GF-D8 (cell line): ENCODE measurements at regions not wholly inside any gene's neighbourhood (a gene's known extent, or its start where the extent isn't known, plus 50 kb on each side); places are given as distances from the start of the nearest gene placed in this dataset.

Experiments
- DNase-seq: peaks from one replicate; lab custom pipeline; 2025; lab: John Stamatoyannopoulos, UW

GRCh38 chr12:116651089-116651488 lies 86.8 kb downstream of the SPRING1 start:
- no peak for DNase-seq

- no peak for DNase-seq
These were observed 87.2 kb downstream of the SPRING1 start for GRCh38 chr12:116650585-116651087.

- DNase-seq: no peak
These were observed 87.8 kb downstream of the SPRING1 start for GRCh38 chr12:116650062-116650461.

GRCh38 chr12:116647813-116648212 lies 88.6 kb downstream of the MAP1LC3B2 start:
- no peak for DNase-seq

GRCh38 chr12:116646901-116647300 lies 87.7 kb downstream of the MAP1LC3B2 start:
- no peak for DNase-seq

- no peak for DNase-seq
These were observed 85.6 kb downstream of the MAP1LC3B2 start for GRCh38 chr12:116644806-116645205.

- DNase-seq: no peak
These were observed 83.5 kb downstream of the MAP1LC3B2 start for GRCh38 chr12:116642683-116643082.

GRCh38 chr12:116642106-116642505 lies 82.9 kb downstream of the MAP1LC3B2 start:
- no peak for DNase-seq

- no peak for DNase-seq
These were observed 81.1 kb downstream of the MAP1LC3B2 start for GRCh38 chr12:116640281-116640680.

GRCh38 chr12:116639765-116640164 lies 80.6 kb downstream of the MAP1LC3B2 start:
- no peak for DNase-seq

- no peak for DNase-seq
These were observed 79.2 kb downstream of the MAP1LC3B2 start for GRCh38 chr12:116638376-116638775.

- DNase-seq: no peak
These were observed 78.5 kb downstream of the MAP1LC3B2 start for GRCh38 chr12:116637589-116638150.

- no peak for DNase-seq
These were observed 77.7 kb downstream of the MAP1LC3B2 start for GRCh38 chr12:116636608-116637519.

- no peak for DNase-seq
These were observed 76.3 kb downstream of the MAP1LC3B2 start for GRCh38 chr12:116635487-116635886.

GRCh38 chr12:116633476-116633875 lies 74.3 kb downstream of the MAP1LC3B2 start:
- no peak for DNase-seq

- no peak for DNase-seq
These were observed 72.4 kb downstream of the MAP1LC3B2 start for GRCh38 chr12:116631619-116632018.

- DNase-seq: no peak
These were observed 71.6 kb downstream of the MAP1LC3B2 start for GRCh38 chr12:116630762-116631161.

- no peak for DNase-seq
These were observed 70.3 kb downstream of the MAP1LC3B2 start for GRCh38 chr12:116629480-116629879.

GRCh38 chr12:116628989-116629388 lies 69.8 kb downstream of the MAP1LC3B2 start:
- no peak for DNase-seq

- DNase-seq: no peak
These were observed 69.2 kb downstream of the MAP1LC3B2 start for GRCh38 chr12:116628450-116628793.
